ENCODE measurements at regions not wholly inside any gene's neighbourhood (a gene's known extent, or its start where the extent isn't known, plus 50 kb on each side); places are given as distances from the start of the nearest gene placed in this dataset.
"Not testable (repeated sequence)": the region's sequence is repeated elsewhere in the genome, so short reads cannot be mapped to it uniquely, and the experiment has no call there.

DNA sequence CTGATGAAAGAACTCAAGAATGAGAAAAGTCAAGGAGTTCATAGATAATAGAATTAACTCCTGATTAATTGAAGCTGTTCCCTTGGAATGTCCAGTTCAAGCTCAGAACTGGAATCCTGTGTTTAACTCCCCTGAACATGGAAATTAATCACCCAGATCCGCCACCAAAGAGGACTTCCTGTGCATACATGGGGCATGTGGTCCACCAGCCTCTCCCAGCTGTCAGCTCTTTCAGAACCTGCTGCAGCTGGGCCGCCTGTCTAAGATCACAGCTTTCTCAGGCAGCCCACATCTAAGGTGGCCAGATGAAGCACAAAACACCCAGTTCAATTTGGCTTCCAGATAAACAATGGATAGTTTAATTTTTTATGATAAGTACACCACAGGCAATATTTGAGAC lies 203.7 kb upstream of the COX10 start:
- DNase-seq (ENCODE audit: low spot score) = no peak

DNA sequence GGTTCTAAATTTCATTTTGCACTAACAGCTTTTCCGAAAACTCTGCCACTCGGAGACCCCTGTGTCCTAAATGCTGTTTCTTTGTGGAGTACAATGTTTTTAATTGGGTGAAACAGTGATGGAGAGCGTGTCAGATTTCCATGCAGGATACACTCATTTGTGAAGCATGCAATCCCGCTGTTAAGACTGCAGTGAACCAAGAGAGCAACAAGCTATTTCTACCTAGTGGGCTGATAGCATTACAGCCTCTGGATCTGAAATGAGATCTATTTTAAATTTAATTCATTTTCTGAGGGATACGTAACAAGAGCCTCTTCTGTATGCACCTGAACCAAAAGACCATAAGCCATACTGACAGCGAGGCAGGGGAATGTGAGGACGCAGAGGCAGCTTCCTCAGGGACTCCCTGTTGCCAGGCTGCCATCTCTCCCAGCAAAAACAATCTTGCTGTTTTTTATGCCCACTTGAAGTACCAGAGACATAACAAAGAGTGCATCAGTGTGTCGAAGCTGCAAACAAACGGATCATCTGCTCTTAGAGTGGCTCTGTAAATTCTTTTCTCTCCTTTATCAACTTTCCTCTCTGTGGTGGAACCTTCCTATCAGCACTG lies 199.9 kb upstream of the COX10 start:
- DNase-seq (ENCODE audit: low spot score) = no peak

DNA sequence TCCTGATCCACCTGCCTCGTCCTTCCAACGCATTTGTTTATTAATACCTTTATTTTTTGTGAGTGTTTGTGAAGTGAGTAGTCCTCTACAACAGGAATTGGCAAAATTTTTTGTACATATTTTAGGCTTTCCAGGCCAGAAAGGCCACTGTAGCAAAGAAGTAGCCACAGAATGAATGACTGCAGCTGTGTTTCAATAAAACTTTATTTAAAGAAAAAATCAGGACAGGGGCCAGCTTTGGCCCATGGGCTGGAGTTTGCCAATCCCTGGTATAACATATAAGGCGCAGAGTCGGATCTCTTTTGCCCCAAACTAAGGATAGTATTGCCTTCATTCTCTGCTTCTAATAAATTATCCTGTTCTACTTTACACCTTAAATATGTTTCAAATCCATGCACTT lies 198.0 kb upstream of the COX10 start:
- no peak for DNase-seq (ENCODE audit: low spot score)

DNA sequence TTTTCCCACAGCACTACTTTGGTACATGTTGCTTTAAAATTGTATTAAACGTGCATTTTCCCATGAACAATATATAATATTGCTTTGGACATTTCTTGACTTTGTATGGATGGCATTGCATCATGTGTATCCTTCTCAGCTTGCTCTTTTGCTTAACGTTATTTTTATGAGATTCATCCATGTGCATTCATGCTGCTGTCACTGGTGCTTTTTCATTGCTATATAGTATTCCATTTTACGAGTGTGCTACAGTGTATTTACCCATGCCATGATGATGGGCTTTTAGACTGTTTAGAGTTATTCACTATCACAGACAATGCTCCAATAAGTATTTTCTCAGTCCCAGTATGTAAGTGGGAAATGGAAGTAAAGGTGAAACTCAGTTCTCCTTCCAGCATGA lies 195.2 kb upstream of the COX10 start:
- DNase-seq (ENCODE audit: low spot score) = no peak

DNA sequence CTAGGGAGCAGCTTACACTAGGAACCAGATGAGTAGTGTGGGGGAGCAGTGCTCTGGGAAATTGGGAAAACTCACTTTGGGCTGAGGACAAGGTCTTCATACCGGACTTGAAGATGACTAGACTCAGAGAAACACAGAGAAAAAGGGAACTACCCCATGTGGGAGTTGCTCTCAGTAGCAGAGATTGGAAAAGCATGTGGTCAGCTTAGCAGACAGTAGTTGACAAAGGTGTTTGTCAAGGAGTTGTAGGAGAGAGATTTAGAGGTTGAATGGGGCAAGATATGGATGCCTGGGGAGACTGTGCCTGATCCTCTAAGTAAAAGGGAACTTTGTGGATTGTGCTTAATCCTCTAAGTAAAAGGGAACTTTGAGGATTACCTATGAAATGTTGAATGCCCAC lies 194.5 kb upstream of the COX10 start:
- DNase-seq (ENCODE audit: low spot score) = no peak

DNA sequence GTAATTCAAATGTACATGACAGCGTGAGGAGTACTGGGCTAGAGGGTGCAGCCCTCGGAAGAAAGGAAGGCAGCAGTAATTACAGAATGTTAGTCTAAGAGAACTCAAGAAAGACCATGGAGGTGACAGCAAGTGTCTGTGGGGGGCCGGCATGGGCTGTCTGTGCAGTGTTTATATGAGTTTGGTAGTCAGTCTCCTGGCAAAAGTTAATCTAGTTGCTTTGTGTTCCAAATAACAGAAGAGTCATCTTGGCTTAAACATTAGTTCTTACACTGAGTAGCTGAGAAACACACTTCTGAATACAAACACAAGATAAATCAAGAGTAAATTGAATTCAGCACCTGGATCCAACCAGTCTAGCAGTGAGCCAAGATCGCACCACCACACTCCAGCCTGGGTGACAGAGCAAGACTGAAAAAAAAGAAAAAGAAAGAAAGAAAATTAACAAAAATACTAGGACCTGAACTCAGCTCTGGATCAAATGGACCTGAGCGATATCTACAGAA lies 189.3 kb upstream of the COX10 start:
- no peak for DNase-seq (ENCODE audit: low spot score)

DNA sequence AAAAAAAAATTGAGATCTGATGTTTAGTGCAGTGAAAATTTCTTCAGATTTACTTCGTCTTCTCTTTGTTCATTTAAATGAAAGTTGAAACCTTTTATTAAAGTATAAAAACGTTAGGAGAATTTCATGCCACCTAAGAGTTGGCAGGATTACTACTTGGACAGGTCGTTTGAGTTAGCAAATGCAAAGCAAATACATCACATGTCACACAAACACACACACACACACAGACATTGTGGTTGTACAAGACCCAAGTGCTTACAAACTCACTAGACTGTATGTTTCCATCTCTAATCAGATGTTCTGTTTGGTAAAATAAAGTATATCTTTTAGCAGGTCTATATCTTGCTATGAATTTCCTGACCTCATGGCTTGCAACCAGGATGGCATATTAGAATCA lies 185.6 kb upstream of the COX10 start:
- DNase-seq (ENCODE audit: low spot score) = no peak

DNA sequence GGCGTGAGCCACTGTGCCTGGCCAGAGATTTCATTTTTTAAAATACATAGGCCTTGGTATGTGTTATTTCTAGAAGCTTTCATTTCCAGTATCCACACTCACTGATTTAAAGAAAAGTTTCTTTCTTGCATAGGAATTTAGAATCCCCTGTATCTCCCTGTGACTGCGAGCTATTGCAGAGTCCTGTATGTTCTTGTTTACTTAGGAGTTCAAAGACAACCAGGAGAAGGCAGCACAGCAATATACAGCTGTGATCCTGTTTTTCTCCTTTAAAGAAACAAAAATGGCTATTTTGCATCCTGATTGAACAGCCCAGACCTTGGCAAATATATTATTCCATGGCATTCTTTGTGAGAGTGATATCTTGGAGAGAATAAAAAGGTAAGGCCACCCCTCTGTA lies 185.0 kb upstream of the COX10 start:
- DNase-seq (ENCODE audit: low spot score) = no peak

DNA sequence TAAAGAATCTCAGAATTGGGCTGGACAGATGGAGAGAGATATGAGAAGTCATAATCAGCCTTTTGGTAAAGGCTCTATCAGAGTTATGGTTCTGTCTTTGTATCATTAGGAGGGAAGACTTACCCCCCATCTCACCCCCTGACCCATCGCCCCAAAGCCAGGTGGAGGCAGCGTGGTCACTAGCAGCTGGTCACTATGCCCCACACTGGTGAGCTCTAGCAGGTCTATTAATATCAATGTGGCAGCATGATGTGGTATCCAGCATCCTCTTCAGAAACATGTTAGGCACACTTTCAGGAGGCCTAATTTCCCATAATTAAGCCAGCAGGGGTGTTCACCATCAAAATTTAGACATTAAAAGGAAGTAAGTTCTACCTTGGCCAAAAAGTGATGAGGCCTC lies 183.8 kb upstream of the COX10 start:
- DNase-seq (ENCODE audit: low spot score) = no peak

DNA sequence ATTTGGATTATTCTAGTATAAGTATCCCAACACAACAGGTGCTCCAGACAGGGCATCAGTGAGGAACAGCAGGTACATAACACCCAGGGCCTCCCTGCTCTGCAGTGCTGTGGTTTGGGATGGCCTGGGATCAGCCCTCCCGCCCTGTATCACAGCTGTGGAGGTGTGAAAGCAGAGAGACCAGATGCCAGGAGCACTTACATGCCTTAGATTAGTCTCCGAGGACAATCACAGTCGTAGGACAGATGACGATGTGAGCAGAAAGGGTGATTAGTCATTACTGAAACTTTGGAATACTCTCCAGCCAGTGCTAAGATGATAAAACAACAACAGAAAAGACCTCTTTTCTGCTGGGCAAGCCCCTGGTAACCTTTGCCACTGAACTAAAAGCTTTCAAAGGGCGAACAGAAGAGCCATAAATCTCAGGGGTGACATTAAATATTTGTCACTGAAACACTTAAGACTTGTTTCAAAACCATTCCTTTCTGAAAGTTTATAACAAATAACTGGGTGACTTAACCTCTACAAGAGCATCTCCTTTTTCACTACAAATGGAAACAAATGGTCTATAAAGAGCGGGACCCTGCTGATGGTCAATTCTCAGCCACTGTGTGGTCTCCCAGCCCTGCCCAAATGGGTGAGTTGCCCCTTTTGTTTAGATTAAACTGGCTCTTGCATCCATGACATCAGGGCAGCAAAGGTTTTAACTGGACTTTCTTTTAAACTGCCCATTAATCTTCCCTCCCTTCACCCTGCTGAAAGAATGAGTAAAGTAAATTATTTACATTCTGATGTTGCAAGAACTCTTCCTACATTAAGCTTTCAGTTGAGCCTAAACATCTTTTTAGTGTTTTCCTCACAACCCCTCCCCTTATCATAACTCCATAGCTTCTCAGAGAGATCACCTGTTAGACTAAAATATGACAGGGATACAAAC lies 183.1 kb upstream of the COX10 start:
- DNase-seq (ENCODE audit: low spot score) = no peak

DNA sequence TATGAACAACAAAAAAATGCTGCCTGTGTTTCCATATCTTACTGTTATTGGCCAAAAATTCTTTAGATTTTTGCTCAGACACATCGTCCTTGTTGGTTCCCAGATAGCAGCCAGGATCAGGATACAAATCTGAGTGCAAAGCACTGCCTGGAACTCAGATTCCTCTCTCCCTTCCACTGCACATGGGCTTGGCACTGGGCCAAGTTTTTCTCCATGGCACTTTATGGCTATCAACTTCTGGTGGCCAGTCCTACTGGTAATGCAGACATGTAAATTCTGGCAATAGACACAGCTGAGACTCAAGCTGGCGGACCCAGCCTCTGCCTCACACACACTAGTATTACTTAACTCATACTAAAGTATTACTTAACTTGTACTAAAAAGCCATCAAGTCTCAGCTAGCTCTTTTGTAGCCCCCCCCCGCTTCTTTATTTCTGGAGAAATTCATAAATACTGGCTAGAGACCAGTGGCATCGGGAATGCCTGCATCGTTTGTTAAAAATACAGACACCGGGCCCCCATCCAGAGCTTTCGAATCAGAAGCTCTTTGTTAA lies 181.2 kb upstream of the COX10 start:
- peak; percentile 17 for DNase-seq (ENCODE audit: low spot score)

DNA sequence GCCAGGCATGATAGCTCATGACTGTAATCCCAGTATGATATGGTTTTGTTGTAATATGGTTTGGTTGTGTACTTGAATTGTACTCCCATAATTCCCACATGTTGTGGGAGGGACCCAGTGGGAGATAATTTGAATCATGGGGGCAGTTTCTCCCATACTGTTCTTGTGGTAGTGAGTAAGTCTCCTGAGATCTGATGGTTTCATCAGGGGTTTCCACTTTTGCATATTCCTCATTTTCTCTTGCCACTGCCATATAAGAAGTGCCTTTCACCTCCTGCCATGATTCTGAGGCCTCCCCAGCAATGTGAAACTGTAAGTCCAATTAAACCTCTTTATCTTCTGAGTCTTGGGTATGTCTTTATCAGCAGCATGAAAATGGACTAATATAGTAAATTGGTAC lies 160.3 kb upstream of the COX10 start:
- not testable (repeated sequence) for DNase-seq (ENCODE audit: low spot score)

DNA sequence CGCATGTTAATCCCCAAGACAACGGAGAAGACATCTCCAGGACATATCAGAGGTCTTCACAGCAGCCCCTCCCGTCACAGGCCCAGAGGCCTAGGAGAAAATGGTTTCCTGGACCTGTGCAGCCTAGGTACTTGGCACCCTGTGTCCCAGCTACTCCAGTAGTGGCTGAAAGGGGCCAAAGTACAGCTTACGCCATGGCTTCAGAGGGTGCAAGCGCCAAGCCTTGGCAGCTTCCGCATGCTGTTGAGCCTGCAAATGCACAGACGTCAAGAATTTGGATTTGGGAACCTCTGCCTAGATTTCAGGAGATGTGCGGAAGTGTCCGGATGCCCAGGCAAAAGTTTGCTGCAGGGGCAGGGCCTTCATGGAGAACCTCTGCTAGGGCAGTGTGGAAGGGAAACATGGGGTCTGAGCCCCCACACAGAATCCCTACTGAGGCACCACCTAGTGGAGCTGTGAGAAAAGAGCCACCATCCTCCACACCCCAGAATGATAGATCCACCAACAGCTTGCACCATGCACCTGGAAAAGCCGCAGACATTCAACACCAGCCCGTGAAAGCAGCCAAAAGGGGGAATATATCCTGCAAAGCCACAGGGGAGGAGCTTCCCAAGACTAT lies 159.3 kb upstream of the COX10 start:
- DNase-seq (ENCODE audit: low spot score) = no peak

DNA sequence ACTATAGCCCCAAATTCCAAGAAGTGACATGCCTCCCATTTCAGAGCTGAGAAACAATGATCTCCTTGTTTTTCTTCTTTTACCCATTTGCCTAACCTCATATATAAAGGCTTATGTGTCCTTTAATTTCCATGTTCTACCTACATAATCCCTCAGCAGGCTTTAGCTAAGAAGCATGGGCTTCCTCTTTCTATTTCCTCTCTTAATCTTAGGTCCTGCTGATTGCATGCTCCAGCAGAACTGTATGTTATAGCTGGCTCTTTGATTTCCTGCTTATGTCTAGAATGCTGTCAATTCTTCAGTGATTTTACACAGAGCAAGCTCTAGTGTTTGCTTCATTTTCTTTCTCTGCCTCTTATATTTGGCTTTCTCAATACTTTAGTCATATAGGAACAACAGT lies 151.7 kb upstream of the COX10 start:
- no peak for DNase-seq (ENCODE audit: low spot score)

DNA sequence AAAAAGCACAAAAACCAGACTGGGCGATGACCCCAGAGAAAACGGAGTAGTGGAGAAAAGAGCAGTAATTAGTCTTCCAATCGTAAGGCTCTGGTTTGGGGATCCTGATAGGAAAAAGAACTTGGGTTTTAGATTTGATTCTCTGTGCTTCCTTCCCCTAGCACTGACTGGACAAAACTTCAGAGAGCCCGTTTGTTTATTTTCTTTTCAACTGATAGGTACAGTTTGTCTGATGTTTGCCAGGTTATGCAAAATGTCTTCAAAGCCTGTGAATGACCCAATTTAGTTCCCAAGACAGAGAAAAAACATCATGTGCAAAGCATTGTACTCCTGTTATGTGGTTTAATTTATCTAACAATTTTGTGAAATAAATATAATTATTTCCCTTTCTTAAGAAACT lies 151.1 kb upstream of the COX10 start:
- DNase-seq (ENCODE audit: low spot score) = no peak

DNA sequence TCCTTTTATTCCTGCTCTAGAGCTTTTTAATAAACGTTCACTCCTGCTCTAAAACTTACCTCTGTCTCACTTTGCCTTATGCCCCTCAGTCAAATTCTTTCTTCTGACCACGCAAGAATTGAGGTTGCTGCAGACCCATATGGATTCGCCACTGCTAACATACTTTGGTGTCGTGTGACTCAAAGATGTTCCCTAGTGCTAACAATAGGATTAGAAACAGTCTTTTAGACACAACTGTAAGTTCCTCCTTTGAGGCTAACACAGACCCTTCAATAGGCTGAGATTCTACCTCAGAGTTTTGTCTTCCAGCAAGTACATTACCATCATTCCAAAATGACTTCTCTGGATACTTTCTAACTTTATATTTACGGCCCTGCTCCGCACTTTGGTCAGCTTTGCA lies 149.5 kb upstream of the COX10 start:
- no peak for DNase-seq (ENCODE audit: low spot score)

DNA sequence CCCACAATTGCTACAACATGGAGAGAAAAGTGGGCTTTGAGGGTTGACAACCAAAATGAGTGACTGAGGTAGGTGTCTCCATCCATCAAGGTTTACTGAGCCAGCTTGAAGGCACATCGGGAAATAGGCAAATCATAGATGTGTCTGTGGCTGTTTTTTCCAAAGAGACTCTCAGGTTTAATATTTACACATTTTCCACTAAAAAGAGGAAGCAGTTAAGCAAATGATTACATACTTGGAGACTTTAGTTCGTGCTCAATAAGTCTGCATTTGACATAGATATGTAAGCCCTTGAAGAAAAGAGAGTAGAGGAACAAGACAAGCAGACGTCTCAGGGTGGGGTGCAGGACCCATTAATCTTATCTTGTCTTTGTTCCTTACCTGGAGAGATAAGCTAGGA lies 148.9 kb upstream of the COX10 start:
- DNase-seq (ENCODE audit: low spot score) = no peak

DNA sequence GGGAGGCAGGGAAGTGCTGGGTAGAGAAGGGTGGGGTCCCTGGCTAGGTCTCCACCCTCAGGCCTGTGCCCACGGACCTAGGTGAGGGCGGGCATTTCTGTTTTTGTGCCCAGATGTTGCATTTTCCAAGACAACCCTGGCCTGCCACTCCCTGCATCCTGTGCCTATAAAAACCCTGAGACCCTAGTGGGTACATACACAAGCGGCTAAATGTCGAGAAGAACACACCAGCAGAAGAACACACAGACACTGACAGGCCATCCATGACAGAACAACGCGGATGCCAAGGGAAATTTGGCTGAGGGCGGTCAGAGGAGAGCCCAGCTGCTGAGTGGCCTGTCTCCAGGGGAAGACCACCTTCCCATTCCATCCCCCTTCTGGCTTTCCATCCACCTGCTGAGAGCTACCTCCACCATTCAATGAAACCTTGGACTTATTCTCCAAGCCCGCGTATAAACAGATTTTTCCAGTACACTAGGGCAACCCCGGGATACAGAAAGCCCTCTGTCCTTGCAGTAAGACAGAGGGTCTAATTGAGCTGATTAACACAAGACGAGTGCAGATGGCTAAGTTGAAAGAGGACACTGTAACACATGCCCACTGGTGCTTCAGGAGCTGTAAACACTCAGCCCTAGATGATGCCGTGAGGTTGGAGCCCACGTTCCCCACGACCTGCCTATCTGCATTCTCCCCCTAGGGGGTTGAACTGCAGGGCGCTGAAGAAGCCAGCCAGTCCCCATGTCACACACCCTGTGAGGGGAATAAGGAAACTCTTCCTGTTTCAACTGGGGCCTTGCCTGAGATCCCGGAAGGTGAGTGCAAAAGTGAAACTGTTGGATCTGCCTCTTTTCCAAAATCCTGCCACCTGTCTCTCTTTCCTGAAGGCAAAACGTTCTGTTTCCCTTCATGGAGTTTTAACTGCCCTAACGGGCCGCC lies 147.2 kb upstream of the COX10 start:
- no peak for DNase-seq (ENCODE audit: low spot score)

DNA sequence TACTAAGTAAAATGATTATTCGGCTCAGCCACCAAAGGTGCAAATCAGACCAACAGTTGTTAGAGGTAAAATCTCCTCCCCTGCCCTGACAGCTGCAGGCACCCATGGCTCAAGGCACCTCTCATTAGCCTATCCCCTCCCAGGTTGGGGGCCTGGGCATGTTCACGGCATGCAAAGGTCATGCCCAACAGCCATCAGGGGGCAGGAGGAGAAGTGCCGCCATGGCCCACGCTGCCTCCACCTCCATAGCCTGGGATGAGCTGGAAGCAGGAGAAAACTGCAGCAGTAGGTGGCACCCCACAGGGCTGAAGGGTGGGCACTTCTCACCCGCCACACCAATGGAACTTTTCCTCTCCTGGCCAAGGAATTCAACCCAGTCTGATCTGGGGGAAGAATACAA lies 146.4 kb upstream of the COX10 start:
- no peak for DNase-seq (ENCODE audit: low spot score)

DNA sequence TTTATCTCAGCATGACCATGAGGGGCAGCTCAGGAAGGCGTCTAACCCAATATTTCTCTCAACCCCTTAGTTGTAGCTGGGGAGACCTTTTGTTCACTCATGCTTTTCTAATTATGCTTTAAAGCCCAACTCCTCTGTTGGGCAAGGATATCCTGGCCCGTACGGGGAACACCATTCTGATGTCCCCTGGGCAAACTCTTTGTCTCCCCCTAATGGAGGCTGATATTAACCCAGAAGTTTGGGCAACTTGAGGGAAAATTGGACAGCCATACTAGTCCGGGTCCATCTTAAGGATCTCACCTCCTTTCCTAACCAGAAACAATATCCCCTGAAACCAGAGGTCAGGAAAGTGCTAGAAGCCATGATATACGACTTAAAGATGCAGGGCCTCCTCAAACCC lies 143.7 kb upstream of the COX10 start:
- no peak for DNase-seq (ENCODE audit: low spot score)

DNA sequence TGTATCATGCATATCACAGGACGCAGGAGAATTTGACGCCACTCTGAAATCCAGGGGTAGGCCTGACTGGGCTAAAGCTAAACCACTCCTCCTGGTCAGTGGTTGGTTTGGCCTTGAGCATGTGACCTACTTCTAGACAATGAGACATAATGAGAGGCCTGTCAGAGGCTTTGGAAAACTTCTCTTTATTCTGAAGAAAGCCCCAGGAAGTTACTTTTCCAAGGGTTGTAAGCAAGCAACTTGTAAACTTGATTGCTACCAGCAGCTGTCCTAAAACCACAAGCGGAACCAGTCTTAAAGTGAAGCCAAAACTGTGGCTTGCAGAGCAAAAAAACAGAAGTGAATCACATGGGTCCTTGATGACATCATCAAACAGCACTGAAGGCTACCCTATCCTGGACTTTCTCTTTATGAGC lies 138.2 kb upstream of the COX10 start:
- DNase-seq (ENCODE audit: low spot score) = no peak

Data from GM03348 (cell line).